Ureter (tissue), 1 donor: ENCODE measurements at regions not wholly inside any gene's neighbourhood (a gene's known extent, or its start where the extent isn't known, plus 50 kb on each side); places are given as distances from the start of the nearest gene placed in this dataset.

Experiments used
- DNase-seq: peaks from one replicate; pipeline ENCODE4 v3.0.0-alpha.2; 2020; ENCODE audit warnings: low spot score
- donor health status: DM: yes; HTN: yes; CAD: no.

DNA sequence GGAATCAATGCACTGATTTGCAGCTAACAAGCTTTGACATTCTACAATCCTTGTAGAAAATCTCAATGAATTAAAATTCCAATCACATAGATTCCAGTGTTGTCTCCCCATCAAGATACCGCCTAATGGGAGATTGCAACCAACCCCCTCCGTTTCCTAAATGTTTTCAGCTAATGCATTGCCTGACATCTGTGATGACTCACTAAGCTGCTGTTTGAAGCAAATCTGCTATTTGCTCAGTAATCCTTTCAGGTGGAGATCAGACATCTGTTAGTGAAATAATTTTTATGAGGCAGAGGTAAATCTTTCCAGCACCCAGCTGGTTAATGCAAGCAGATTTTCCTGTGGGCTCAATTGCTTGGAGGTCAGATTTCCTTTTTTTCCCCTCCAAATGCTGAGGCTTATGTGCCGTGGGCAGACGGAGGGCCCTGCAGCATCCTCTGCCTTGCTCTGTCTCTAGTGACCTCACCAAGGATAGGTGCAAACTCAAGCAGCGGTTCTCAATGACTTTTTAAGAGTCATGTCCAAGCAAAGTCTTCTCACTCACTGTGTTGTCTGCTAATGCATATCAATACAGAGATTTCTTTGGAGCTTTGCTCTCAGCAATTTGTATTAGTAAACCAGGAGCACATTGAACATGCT lies 91.1 kb upstream of the RAB3GAP2 start:
- no peak for DNase-seq

DNA sequence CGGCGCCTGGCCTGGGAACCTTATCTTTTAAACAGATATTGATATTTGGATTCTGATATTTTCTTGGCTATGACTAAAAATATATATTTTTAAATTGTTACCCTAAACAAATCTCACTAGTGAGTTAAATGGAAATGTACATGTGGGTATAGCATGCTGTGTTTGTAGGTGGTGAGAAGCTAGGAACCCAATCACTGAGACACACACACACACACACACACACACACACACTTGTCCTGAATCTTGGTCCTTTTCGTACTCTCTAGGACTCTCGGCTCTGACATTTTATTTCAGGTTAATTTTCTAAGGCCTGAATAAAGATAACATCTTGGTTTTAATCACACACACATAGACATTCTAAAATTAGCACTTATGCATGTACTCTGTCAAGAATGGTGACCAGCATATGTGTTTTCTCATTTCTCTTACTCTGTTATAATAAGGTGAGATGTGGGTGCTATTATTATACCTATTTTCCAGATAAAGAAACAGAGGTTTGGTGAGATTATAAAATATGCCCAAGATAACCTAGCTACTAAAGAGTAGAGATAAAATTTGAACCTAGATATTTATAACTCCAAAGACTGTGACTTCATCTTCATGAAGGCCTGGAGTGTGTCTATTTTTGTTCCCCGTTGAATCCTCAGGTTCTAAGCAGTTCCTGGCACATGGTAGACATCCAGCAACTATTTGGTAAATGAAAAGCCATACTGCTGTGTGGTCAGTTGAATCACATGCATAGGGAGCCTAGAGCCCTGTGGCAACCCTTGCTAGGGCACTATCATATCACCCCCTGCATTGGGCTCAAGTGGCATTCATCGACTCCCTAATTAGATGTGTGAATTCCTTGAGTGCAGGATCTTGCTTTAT lies 85.0 kb upstream of the RAB3GAP2 start:
- DNase-seq = no peak

DNA sequence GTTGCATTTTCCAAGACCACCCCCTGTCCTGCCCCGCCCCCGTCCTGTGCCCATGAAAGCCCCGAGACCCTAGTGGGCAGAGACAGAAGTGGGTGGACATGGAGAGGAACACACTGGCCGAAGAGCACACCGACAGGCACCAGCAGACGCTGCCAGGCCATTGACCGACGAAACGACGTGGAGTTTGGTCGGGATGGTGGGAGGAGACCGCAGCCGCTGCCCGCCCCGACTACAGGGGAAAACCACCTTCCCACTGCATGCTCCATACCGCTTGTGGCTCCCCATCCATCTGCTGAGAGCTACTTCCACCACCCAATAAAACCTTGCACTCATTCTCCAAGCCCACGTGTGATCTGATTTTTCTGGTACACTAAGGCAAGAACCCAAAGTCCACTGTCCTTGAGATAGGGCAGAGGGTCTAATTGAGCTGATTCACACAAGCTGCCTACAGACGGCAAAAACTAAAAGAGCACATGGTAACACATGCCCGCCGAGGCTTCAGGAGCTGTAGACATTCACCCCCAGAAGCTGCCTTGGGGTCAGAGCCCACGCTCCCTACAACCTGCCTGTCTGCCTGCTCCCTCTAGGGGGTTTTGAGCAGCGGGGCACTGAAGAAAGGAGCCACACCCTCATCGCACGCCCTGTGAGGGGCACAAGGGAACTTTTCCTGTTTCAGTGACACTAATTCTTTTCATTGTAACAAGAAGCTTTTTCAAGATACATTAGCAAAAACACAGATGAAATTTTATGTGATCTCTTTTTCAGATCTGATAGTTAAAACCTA lies 81.2 kb upstream of the RAB3GAP2 start:
- DNase-seq = no peak

DNA sequence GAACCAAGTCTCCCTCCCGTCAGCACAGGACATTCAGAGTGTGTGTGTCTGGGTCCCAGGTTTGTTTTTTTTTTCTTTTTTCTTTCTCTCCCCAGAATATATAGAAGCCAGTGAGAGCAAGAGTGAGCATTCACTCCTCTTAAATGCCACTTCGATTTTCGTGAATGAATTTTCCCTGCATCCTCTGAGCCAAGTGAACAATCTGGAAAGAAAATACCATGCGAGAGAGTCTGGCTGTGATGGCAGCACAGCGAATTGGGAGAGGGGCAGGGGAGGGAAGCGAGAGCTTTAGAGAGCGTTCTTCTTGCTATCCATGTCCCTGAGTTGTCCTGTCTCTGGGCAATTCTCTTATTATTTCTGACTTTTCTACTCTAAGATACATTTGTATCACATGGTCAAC lies 76.0 kb upstream of the RAB3GAP2 start:
- DNase-seq = no peak

DNA sequence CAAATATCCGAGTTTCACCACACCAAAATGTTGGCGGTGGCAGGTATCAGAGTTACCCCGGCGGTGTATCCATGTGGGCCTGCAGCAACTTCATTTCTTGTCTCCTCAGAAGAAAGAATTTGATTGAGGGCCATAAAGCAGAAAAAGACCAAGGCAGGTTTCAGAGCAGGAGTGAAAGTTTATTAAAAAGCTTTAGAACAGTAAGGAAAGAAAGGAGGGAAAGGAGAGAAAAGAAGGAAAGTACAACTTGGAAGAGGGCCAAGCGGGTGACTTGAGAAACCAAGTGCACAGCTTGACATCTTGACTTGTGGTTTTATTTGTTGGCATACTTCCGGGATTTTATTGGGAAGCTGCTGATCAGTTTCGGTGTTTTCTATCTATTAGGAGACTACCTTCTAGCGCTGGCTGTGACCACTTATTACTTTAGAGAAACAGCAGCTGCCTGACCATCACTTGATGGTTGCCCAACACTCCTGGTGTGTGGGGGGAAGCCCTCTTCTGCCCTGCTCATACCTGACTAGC lies 75.5 kb upstream of the RAB3GAP2 start:
- no peak for DNase-seq

DNA sequence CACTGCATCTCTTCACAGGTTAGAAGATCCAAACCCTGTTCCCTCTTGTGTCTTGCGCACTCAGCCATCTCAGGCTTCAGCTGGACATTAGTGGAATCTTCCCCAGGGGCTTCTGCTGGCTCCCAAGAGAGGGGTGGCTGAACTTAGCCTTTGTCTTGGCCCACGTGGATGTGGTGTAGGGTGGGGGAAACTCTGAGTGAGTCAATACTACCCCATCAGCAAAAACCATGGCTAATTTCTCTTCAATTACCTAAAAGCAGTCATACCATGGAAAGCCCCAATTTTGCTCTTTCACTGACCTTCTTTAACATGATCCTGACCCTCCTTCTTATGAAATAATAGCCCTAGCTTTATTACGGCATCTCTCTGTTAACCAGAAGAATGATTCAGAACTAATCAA lies 72.5 kb upstream of the RAB3GAP2 start:
- no peak for DNase-seq

DNA sequence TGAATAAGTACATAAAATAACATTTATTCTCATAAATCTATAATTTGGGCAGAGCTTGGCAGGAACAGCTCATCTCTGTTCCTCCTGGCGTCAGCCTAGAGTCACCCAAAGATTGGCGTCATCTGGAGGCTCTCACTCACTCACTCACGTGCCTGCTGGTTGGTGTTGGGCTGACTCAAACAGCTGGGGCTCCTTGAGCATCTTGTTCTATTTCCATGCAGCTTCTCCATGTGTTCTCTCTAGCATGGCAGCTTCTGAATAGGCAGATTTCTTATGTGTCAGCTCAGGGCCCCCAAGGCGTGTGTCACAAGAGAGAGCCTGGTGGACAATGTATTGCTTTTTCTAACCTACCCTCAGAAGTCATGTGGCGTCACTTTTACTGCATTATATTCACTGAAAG lies 70.6 kb upstream of the RAB3GAP2 start:
- DNase-seq = no peak

DNA sequence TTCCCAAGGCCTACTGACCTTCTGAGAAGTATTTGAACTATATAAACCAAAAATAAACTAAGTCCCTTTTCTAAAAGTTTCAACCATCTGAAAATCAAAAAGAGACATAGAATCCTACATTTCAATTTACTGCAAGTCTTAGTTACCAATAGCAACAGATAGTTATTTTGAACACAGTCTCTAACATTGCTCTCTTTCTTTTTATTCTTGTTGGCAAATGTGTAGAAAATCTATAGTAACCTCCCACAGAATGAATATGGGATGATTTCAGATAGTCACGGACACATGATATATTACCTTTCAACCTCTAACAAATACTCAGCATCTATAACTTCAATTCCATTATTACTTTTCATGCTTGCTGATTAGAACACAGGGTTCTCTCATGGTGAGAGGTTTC lies 68.9 kb upstream of the RAB3GAP2 start:
- DNase-seq = no peak

DNA sequence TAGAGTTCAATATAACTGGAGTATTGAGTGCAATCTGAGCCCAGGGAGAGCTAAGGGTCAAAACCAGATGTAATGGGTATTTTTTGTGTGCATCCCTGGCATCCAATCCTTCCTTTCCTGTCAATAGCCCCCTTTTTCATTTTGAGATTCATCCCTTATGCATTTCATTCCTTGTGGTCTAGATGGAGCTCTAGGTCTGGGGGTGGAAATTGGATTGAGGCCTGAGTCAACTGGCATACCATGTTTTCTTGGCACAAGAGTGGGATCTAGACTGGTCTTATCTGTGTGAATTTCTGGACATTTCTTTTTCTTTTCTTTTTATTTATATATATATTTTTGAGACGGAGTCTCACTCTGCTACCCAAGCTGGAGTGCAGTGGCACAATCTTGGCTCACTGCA lies 67.3 kb upstream of the RAB3GAP2 start:
- no peak for DNase-seq

DNA sequence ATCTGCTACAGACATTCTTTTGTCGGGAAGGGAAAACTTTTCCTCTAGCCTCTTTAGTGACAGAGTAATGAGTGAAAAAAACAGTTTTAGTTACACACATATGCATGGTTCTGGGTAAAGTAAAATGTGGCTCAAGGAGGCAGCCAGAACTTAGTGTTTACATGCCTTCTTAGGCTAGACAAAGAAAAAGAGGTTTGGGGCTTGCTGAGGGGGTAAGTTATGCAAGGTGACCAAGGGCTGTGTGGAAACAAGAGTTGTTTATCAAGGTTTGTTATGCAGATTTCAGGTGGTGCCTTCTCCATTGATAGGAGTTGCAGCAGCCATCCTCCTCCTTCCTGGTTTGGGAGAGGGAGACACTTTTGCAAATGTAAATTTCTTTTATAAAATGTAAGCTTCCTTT lies 66.5 kb upstream of the RAB3GAP2 start:
- no peak for DNase-seq

DNA sequence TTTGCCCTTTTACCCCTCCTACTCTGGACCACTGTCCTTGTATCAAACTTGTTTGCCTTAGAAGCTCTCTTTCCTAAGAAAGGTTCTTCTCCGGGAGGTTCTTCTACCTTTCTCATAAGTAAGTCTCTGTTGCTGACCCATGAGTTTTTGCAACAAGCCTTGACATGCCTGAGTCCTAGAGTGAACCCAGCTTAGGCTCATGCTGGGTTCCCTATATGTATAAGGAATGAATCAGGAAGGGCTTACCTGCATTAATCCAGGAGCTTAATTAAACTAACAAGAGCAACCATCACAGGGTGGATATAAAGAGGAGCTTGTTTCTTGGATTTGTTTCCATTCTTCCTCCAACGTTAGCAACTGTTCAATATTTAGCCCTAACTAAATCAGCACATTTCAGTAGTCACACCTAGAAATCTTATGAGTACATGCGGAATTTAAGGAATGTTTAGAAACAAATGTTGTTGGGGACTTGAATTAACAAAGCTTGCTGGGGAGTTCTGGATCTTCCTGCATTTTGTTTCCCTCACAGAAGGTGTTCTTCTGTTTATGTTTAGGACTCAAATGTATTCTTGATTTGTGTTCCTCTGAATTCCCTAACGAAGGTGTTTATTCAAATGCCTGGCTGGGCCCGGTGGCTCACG lies 64.3 kb upstream of the RAB3GAP2 start:
- DNase-seq = no peak

DNA sequence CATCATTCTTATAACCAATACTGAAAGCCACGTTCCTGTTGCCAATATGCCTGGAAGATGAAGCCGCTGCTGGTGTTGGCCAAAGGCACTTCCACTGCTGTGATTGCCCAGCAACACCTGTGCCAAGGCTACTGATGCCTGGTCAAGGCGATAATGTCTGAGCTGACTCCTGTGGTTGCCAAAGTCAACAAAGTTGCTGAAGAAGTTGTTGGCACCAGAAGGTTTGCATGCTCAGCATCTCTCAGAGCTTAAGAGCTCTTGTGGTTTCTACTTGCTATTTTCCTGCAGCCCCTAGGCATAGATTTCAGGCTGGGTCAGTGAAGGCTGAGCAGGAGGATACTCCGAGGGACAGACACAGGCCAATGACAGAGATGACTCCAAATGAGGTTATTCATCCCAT lies 63.4 kb upstream of the RAB3GAP2 start:
- DNase-seq = no peak

DNA sequence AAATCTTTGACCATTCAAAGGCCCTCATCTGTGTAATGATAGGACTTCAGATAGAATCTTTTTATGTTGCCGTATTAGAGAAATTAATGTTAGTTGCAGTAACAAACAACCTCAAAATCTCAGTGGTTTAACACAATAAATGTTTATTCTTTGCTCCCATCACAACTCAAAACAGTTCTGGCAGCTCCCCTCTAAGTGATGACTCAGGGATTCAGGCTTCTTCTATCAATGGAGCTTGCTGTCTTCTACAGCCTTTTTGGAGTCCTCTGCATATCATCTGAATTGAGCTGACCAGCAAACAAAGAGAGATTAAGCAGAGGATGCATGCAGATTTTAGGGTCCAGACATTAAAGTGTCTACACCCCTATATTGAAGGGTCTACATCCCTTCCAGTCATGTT lies 59.1 kb upstream of the RAB3GAP2 start:
- no peak for DNase-seq

DNA sequence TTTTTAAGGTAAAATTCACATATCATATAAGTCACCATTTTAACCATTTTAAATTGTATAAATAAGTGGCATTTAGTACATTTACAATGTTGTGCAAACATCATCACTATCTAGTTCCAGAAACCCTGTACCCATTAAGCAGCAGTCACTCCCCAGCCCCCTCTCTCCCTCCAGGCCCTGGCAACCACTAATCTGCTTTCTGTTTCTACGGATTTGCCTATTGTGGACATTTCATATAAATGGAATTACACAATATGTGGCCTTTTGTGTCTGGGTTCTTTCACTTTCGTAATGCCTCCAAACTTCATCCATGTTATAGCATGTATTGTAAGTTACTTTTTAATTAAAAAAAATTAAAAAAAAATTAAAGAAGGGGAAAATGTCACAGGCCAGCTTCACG lies 58.0 kb upstream of the RAB3GAP2 start:
- no peak for DNase-seq

DNA sequence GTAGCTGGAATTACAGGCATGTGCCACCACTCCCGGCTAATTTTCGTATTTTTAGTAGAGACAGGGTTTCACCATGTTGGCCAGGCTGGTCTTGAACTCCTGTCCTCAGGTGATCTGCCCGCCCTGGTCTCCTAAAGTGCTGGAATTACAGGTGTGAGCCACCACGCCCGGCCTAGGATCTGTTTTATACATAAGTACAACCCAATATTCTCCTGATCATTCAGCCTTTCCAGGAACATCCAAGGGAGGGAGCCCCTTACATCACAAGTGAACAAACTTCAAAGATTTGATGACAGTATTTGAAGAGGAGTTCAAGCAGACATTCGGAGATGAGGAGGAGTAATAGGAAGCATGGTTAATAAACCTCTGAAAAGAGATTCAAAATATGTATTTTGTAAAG lies 54.9 kb upstream of the RAB3GAP2 start:
- DNase-seq = no peak

DNA sequence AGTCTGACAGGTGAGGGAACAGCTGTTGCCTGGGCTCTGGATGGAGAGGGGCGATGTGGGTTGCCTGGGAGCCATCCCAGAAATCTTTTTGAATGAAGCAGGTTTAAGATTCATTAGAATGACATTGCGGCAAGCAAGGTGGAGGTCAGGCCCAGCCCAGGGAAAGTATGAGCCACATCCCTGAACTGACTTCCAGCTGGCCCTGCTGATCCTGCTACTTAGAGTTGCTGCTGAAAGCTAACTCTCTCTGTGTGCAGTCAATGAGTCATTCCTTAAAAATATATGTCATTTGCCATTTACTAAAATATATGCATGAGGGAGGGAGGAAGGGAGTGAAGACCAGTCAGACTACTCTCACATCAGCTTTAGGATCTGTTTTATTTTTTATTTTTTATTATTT lies 54.3 kb upstream of the RAB3GAP2 start:
- DNase-seq = no peak

DNA sequence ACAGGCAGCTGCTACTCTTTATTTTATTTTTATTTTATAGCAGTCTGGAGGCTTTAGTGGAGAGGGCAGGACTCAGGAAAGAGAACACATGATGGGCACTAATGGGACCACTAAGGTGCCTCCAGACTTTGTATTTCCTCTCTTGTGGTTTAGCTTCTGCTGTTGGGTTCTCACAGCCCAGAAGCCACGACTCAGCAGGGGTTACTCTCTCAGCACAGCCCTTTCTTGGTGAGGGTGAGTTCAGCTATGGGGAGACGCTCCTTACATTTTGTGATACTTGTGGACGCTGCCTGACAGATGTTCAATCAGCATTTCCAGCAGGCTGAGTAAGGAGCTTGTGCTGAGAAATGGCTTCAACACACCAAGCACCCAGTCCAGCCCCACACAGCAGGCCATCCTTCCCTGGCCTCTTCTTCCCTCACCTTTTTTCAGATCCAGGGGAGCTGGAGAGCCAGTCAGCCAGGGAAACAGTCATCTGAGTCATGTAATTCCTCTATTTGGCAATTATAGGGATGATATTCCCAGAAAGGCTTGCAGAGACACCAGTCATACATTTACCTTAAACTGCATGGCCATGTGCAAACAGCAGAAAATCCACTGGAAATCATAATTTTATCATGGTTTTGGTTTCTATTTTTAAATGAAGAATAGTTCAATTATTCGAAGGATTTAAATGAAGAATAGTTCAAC lies 53.2 kb upstream of the RAB3GAP2 start:
- DNase-seq = no peak

DNA sequence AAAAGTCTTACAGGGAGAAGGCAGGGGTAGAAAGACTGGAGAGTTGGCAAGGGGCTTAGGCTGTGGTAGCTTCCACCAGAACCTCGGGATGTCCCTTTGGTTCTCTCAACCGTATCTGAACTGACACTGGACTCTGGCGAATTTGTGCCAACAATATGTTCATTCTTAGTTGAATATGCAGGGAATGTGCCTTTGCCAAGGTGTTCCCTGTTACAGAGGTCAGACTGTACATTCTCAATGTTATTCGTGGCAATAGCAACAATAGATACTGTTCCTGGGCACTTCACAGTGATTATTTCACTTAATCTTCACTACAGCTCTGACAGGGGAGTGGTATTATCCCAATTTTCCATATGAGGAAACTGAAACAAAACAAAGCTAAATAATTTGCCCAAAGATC lies 51.5 kb upstream of the RAB3GAP2 start:
- DNase-seq = no peak

DNA sequence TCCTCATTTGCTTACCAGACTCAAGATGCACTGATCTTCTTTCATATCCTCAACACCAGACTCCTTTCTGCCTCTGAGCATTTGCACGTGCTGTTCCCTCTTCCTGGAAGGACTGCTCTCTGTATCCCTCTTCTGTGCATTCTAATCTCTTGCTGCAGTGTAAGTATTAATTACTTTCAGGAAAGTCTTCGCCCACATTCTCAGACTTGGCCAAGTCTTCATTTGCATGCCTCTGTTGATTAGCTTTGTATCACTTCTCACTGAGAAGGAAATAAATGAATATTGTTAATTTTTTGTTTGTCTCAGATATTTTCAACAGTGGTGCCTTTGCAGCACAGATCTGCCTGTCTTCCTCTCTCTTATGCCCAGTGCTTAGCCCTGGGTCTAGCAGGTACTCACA lies 50.3 kb upstream of the RAB3GAP2 start:
- DNase-seq = no peak
